BE2C (cell line): ENCODE measurements at regions not wholly inside any gene's neighbourhood (a gene's known extent, or its start where the extent isn't known, plus 50 kb on each side); places are given as distances from the start of the nearest gene placed in this dataset.
A peak's percentile ranks its signal among the peaks of the same experiment; 100 is the strongest.

Experiments
- DNase-seq: peaks from one replicate; pipeline ENCODE4 v3.0.0-alpha.2; 2020
- H3K27me3 ChIP-seq: fragments of 250-450 bp; sonication (Bioruptor Pico); 2 replicates; pipeline ENCODE4 v1.5.1; 2020; ENCODE audit warnings: mild to moderate bottlenecking
- H3K36me3 ChIP-seq: fragments of 250-450 bp; sonication (Bioruptor Pico); 2 replicates; pipeline ENCODE4 v1.5.1; 2020; ENCODE audit warnings: mild to moderate bottlenecking
- H3K4me1 ChIP-seq: fragments of 250-450 bp; sonication (Bioruptor Pico); 2 replicates; pipeline ENCODE4 v1.5.1; 2020
- H3K4me3 ChIP-seq: 2 replicates; pipeline ENCODE4 v1.5.1; 2011; ENCODE audit warnings: low read depth, low read length
- H3K9me3 ChIP-seq: fragments of 250-450 bp; sonication (Bioruptor Pico); 2 replicates; pipeline ENCODE4 v1.5.1; 2020
- TF ChIP-seq, protein P1 (sequence below): IDR thresholded peaks from 2 replicates; pipeline ENCODE4 v1.5.1; 2012; ENCODE audit warnings: mild to moderate bottlenecking, low read depth, low read length

DNA sequence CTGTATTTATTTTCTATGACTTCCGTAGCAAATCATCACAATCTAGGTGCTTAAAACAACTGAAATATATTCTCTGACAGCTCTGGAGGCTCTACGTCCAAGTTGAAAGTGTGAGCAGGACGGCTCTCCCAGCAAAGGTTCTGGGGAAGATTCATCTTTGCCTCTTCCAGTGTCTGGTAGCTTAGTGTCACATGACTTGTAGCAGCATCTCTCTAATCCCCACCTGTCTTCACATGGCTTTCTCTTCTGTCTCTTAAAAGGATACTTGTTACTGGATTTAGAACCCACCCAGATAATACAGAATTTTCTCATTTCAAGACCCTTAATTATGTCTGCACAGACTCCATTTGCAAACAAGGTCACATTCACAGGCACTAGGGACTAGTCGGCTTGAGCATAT lies 687.7 kb upstream of the RBFOX1 start:
- no peaks in the 10 kb centered on the region for H3K36me3 ChIP-seq
- no peaks in the 10 kb centered on the region for H3K9me3 ChIP-seq
- no peak overlapping the region for H3K4me3 ChIP-seq
- peaks cover 5% of the 10 kb centered on the region; the same call in 1 of the 2 replicates for H3K27me3 ChIP-seq
- no peaks in the 10 kb centered on the region for H3K4me1 ChIP-seq
- TF ChIP-seq, protein P1, sequence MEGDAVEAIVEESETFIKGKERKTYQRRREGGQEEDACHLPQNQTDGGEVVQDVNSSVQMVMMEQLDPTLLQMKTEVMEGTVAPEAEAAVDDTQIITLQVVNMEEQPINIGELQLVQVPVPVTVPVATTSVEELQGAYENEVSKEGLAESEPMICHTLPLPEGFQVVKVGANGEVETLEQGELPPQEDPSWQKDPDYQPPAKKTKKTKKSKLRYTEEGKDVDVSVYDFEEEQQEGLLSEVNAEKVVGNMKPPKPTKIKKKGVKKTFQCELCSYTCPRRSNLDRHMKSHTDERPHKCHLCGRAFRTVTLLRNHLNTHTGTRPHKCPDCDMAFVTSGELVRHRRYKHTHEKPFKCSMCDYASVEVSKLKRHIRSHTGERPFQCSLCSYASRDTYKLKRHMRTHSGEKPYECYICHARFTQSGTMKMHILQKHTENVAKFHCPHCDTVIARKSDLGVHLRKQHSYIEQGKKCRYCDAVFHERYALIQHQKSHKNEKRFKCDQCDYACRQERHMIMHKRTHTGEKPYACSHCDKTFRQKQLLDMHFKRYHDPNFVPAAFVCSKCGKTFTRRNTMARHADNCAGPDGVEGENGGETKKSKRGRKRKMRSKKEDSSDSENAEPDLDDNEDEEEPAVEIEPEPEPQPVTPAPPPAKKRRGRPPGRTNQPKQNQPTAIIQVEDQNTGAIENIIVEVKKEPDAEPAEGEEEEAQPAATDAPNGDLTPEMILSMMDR, result no peak
- no peak for DNase-seq

DNA sequence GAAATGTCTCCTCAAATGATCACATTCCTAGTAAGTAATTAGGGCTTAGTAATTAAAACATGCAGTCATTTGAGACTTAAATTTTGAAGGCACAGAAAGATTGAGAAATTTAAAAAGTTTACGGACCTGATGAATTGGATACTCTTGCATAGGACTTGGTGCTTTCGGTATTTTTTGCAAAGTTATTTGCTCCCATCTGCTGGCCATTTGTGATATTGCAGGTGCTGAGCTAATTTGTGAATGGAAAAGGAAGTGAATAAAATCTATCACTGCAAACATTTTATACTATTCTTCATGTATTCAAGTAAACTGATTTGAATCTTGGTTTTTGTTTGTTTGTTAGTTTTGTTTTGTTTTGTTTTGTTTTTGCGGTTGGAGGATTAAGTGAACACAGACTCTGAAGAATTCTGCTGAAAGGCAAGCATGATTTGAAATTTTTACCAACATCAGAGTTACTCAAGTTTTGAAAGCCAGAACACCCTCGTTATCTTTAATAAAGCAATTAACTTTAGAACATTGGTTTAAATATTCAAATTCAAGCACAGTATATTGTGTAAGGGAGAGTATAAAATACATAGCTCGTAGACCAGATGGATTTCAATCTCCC lies 689.5 kb upstream of the RBFOX1 start:
- no peaks in the 10 kb centered on the region for H3K9me3 ChIP-seq
- H3K36me3 ChIP-seq, result no peaks in the 10 kb centered on the region
- H3K27me3 ChIP-seq, result peaks cover 5% of the 10 kb centered on the region; the same call in 1 of the 2 replicates
- peak; percentile 25 for DNase-seq
- no peaks in the 10 kb centered on the region for H3K4me1 ChIP-seq
- TF ChIP-seq, protein P1, result peak; percentile 63
- no peak overlapping the region for H3K4me3 ChIP-seq

DNA sequence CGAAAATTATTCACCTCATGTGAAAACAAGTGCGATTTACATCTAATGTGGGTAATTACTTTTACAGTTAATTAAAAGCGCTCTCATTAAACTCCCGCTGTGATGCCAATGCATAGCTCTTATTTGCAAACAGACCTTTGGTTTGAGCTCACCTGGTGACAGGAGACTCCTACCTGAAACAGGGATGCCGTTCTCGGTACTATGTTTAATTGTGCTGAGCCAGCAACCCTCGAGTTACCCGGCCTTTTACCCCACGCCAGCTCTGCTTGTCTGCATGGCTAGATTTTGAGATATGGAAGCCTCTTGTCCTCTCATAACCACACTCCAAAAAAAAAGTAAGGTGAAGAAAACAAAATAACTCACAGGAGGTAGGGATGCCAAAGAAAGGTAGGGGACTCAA lies 690.4 kb upstream of the RBFOX1 start:
- DNase-seq, result no peak
- Histone ChIP-seq H3K4me1 (no peaks in the 10 kb centered on the region), H3K4me3 (no peak overlapping the region), H3K36me3 (no peaks in the 10 kb centered on the region), H3K27me3 (peaks cover 5% of the 10 kb centered on the region; the same call in 1 of the 2 replicates), H3K9me3 (no peaks in the 10 kb centered on the region)
- TF ChIP-seq, protein P1, result no peak

DNA sequence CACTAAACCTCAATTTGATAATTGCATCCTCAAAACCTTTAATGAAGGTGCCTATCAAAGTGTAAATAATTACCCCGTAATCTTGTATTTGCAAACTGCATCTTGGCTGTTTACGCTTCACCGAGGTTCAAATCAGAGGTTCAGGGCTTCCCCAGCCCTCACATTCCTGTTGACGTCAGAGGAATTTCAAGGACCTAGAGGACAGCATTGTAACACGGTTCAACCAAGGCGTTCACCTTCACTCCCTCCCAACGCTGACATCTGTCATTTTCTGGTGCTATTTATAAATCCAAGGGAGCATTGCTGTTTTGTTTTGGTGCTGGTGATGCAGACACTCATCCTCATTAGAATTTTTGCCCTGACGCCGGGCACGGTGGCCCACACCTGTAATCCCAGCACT lies 691.6 kb upstream of the RBFOX1 start:
- no peaks in the 10 kb centered on the region for H3K4me1 ChIP-seq
- H3K27me3 ChIP-seq, result no peaks in the 10 kb centered on the region
- H3K4me3 ChIP-seq, result no peak overlapping the region
- H3K36me3 ChIP-seq, result no peaks in the 10 kb centered on the region
- no peak for DNase-seq
- H3K9me3 ChIP-seq, result no peaks in the 10 kb centered on the region
- TF ChIP-seq, protein P1, result no peak

DNA sequence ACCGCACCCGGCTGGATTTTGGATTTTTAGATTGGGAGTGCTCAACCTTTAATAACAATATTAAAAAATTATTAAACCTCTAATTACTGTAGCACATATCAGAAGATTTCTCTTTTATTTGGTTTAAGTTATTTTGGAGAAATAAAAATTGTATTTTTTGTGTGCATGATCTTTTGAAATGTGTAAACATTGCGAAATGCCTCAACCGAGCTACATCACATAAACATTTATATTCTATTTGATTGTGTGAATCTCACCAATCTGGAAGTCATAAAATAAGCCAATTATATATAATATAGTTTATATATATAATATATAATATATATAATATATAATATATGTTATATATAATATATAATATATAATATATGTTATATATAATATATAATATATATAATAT lies 696.2 kb upstream of the RBFOX1 start:
- no peak for DNase-seq
- no peaks in the 10 kb centered on the region for H3K9me3 ChIP-seq
- no peaks in the 10 kb centered on the region for H3K4me1 ChIP-seq
- no peak overlapping the region for H3K4me3 ChIP-seq
- H3K27me3 ChIP-seq, result no peaks in the 10 kb centered on the region
- no peaks in the 10 kb centered on the region for H3K36me3 ChIP-seq
- TF ChIP-seq, protein P1, result no peak

DNA sequence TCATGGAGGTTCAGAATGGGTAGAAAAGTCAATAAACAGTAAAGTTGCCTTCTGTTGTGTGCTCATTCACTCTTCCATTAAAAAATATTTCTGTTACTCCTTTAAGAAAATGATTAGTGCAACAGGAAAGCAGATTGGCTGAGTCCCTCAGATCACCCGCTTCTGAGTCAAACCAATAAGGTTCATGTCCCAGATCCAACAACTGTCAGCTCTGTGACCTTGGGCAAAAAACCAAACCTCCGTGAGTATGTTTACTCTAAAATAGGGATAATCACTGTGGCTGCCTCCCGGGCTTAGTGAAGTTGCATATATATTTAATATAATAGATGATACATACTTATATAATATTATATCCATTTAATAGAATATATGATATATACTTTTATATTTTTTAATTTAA lies 698.5 kb upstream of the RBFOX1 start:
- Histone ChIP-seq H3K4me1 (no peaks in the 10 kb centered on the region), H3K4me3 (no peak overlapping the region), H3K27me3 (no peaks in the 10 kb centered on the region), H3K9me3 (no peaks in the 10 kb centered on the region), H3K36me3 (no peaks in the 10 kb centered on the region)
- TF ChIP-seq, protein P1, result no peak
- DNase-seq, result no peak
